ENCODE measurements at regions not wholly inside any gene's neighbourhood (a gene's known extent, or its start where the extent isn't known, plus 50 kb on each side); places are given as distances from the start of the nearest gene placed in this dataset.

DNA sequence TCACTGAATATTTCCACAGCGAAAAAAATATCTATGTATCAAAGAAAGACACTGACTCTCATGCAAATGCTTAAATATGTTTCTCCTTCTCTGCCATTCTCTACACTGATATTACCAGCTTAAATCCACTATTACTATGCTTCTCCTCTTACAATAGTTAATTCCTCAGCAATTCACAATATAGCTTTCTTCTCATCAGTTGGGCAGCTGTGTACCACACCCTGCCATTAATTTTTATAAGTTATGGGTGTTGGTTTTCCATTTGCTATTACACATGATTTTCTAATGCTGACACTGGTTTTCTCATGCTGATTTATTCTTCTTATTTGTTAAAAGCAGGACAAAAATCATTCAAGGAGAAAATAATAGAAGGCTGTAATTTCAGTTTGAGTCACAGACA, 251.8 kb downstream of the TBX15 start:
- no peak for DNase-seq

DNA sequence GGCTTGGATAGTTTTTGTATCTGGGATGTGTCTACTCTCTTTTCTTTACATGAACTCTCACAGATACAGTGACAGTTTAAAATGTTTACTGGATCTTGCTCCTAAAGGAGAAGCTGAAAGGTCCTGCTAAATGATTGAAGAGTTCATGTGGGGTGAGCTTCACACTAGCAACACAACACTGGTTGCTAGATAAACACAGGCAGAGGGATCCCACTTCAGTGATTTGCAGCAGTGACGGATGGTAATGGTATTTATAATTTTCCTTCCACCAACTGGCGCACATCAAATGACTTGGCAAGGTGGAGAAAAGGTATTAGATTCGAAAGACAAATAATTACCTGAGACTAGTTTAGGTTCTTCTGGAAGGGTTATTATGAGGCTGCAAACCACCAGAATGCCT, 270.2 kb downstream of the TBX15 start:
- DNase-seq = peak in 1 of 3 donors; percentile 21

GRCh38 chr1:118716775-118717174, 271.4 kb downstream of the TBX15 start:
- DNase-seq = no peak

DNA sequence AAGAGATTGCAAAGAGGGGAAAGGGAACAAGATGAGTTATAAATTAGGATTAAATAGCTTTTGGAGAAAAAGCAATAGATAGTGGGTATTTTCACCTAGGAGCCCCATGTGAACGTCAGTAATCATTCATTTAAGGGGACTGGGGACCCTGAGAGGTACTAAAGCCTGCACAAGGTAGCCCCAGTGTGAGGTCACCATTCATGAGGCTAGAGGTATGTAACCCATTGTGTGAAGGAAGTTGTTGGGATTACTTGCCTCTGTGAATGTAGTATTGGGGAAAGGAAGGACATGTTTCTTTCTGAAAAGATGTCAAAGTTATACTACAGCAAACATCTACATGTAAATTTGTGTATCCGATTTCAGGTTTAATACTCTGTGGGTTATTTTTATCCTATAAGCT, 276.8 kb downstream of the TBX15 start:
- no peak for DNase-seq

- DNase-seq = no peak
Measured at GRCh38 chr1:118698911-118699310, 289.2 kb downstream of the TBX15 start.

DNA sequence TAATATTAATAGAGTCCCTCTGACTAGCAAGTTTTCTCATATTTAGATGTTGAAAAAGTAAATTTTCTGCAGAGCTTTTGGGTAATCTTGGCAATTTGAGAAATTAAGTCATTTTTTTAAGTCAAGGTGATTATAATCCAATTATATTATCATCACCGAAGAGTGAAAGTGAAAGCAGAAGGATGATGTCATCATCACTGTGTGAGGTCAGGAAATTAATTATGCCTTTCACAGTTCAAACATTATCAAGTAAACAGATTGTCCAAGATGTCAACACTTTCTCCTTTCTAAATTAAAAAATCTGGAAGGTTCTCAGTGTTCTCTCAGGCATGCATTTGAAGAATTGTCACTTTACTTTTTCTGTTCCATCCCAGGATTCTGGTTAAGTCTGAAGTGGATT, 296.0 kb downstream of the TBX15 start:
- DNase-seq = no peak

DNA sequence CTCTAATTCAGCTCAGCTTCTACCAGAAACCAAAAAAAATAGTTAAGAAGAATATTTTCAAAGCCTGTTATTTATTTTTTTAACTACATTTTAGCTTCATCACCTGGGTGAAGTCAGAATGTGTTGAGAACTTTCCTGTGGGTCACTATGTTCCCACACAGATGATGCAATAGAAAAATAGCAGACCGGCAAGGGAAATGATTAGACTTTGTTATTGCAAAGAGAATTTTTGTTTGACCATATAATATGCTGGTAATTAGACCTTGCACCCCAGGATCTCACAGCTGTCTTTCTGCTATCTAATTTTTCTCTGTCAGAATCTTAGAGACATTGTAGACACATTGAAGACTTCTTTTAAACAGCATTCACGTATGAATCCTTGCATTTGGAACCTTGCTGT, 299.3 kb downstream of the TBX15 start:
- DNase-seq = no peak

DNA sequence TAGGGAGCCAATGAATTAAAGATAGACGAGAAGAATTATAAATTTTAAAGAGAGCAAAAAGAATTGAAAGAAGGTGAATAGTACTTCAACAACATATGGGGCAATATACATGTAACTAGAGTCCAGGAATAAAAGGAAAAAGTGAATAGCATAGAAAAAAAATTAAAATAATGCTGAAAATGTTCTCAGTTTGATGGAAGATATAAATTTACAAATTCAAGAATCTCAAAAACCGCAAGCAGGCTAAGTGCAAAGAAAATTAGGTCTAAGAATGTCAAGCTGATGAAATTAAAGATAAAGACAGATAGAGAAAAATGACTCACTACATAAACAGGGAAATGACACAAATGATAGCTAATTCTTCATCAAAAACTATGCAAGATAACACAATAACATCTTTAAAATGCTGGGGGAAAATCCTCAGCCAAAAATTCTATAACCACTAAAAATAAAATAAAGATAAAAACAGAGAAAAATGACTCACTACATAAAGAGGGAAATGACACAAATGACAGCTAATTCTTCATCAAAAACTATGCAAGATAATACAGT, 326.3 kb downstream of the TBX15 start:
- DNase-seq = peak in 1 of 3 donors; percentile 54

GRCh38 chr1:118660769-118661168, 327.4 kb downstream of the TBX15 start:
- DNase-seq = no peak

DNA sequence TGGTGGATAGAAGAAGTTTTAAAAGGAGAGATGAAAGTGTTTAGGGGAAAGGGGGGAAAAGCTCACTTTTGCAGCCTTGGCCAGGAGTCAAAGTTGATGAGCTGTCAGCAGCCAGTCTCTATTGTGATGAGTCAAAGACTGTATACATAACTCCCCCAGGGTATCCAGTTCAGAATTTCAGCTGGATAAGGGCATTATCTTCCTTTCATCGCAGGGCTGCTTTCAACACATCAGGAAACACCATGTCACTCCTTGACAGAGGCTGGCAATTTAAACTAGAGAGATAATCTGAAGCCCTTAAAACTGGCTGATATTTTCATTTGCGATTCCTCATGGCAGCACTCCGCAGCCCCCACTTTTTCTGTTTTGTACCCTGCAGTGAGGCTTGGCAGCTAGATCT, 328.5 kb downstream of the TBX15 start:
- peak in 1 of 3 donors; percentile 33 for DNase-seq

DNA sequence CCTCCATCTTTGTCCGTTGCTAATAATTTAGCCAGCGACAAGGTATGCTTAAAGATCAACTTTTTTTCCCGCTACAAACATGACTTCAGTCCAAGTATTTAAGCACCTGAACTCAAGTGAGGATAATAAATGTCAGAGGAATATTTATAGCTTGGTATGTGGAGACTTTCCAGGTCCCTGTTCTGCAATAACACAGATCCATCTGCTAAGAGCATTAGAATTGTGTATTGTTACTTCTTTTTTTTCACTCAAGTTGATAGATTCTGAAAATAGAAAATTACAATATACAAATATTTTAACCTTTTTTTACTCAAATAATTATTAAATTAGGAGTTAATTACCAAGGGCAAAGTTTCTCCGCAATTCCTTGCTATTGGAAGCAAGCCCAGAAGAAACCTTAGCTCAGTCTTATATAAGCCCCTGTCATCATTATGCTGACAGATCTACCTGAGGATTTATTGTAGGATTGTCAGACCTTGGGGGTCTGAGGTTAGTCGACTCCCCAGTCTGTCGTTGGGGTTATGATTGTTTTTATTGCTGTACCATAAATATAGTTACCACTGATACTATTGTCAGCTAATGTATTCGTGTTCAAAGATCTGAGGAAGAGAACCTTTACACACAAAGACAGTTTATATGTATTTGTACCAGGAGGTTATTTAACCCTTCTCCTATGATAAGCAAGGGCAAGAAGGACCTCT, 337.9 kb downstream of the TBX15 start:
- DNase-seq = peak in 2 of 3 donors; percentile 30 to 67

- DNase-seq = peak in 2 of 3 donors; percentile 14 to 71
Measured at GRCh38 chr1:118649369-118650106, 338.6 kb downstream of the TBX15 start.

DNA sequence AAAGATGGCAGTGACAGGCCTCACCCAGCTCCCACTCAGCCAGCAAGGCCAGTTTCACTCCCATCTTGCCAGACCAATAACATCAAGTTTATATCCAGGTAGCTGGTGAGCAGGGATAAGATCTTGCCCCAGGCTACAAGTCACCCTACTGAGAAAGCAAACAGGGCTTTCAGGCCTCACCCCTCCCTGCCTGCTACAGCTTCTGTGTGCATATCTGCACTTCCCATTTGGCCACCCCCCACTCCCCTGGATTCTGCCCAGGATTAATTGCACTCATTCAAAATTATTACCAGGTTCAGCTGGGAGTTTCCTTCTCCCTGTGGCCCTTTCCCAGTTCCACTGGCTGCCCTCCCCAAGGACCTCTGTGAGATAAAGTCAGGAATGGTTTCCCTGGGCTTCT, 352.1 kb downstream of the TBX15 start:
- DNase-seq = no peak

DNA sequence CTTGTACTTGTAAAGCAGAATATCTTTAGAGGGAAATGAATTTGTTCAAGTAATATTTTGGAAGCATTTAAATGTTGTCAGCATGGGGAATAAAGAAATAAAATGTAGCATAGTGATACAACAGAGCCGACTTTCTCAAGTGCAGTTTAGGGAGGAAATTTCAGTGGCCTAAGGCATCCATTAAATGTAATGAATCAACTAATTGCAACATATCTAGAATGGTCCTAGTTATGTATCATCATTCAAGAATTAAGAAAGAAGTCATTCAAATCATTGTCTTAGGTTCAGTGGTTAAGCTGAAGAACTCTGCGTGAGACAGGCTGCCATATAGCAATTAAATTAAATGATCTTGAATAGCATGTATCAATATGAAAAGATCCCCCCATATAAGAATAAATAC, 360.7 kb downstream of the TBX15 start:
- no peak for DNase-seq

- no peak for DNase-seq
Measured at GRCh38 chr1:118621839-118622238, 366.3 kb downstream of the TBX15 start.

- peak; percentile 10 to 35 (median 12) for DNase-seq
Measured at GRCh38 chr1:118618618-118619340, 369.4 kb downstream of the TBX15 start.

GRCh38 chr1:118617916-118618315, 370.2 kb downstream of the TBX15 start:
- no peak for DNase-seq

DNA sequence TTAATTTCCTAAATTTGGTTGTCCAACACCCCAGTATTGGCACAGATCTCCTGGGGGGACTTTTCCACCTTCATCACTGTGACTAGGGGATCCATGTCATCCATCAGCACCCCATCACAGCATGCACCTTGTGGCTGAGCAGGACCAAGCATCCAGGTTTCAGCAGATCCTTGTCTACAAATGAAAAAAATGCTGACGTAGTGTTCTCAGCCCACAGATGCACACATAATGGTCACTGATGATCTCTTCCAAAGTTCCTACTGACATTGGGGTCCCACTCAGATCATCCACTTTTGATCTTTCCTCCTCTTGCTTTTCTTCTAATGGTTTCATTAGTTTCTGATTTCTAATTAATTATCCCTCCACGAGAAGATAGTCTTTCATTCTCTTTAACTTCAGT, 373.1 kb downstream of the TBX15 start:
- DNase-seq = no peak

DNA sequence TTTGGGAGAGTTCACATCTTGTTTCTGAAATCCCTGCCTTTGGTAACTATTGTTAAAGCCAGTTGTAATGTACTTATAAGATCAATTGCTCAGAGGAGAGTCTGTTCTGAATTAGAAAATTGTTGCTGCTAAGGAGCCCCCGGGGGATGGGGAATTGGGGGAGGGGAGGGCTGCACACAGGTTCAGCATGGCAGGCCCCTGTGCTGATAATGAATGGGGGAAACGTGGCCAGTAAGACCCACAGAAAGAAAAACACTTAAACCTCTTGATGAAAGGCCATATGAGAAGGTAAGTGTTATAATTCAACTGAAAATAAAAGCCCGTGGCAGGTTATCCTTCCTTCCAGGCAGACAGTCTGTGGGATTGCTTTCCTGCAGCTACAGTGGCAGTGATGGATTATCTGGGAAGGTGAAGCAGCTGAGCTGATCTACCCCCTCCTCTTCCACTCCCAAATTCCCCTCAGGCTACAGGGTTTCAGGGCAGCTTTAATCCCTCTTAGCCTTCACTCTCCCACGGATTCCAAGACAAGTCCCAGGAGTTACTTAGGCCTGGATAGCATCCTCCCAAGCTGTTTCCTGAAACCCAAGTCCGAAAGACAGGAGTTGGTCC, 398.8 kb downstream of the TBX15 start:
- DNase-seq = no peak

DNA sequence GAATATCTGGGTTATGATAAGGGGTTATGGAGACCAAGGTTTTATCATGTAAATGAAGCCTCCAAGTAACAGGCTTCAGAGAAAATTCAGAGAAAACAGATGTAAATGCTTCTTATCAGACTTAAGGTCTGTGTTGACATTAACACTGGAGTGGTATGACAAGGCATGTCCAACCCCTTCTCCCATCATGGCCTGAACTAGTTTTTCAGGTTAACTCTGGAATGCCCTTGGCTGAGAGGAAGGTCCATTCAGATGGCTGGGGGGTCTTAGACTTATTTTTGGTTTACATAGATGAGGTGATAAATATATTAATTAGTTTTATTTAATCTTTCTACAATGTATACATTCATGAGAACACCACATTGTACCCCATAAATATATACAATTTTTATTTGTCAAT, 399.6 kb downstream of the TBX15 start:
- DNase-seq = no peak

DNA sequence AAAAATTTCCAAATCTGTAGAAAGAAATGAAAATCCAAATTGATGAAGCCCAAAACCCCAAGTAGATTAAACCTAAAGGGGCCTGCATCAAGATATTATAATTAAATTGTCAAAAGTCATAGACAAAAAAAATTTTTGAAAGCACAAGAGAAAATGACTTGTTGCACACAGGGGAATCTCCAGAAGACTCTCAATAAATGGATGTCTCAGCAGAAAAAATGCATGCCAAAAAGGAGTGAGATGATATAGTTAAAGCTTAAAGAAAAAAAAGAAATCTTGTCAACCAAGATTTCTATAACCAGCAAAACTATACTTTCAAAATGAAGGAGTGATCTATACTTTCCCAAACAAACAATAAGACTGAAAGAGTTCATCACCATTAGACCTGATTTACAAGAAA, 393.2 kb upstream of the SPAG17 start:
- no peak for DNase-seq

DNA sequence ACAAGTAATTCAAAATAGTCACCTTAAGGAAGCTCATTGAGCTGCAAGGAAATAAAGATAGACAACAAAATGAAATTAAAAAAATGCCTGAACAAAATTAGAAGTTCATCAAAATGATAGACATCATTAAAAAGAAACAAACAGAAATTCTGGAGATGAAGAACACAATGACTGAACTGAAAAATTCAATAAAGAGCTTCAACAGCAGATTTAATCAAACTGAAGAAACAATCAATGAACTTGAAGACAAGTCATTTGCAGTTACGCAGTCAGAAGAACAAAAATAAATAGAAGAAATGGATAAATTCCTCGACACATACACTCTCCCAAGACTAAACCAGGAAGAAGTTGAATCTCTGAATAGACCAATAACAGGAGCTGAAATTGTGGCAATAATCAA, 390.0 kb upstream of the SPAG17 start:
- DNase-seq = no peak
